ENCODE measurements at regions not wholly inside any gene's neighbourhood (a gene's known extent, or its start where the extent isn't known, plus 50 kb on each side); places are given as distances from the start of the nearest gene placed in this dataset.

DNA sequence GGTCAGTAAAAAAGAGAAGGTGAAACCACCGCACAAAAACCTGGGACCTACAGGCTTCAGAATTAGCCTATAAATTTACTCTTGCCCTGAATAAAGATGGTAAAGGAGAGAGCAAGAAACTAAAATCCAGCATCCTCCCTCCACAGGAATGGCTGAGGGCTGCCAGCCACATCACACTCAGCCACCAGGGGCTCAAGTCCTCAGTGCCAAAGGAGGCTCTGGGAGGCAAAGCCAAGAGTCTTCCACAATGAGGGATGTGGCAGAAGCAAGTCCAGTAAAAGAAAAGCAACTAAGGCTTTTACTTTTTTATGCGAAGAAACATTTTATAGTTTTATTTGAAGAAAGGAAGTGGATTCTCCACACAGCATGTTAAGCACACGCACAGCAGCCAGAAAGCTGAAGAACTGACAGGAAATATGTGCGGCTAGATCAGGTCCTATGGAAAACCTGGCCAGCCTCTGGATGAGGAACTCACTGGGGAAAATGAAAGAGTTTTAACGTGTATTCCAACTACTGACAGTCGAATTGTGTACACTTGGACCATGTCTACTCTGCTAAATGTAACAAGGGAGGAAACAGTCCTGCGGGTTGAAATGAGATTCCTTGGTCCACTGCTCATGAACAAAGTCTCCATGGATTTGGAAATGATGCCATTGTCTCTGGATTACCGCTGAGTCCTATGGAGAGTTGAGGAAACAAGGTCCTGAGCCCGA is 219.4 kb upstream of the SSTR4 start:
- TF ChIP-seq CTCF (IDR thresholded peaks at IDR 0.05; ENCODE audit: poor library complexity) (peak; percentile 25), EZH2 (IDR thresholded peaks at IDR 0.05; ENCODE audit: borderline replicate concordance) (no peak)
- H3K9me3 ChIP-seq (ENCODE audit: low read depth): no peaks in the 10 kb centered on the region
- no peak overlapping the region for H3K4me3 ChIP-seq
- no peaks in the 10 kb centered on the region for H3K9me2 ChIP-seq (replicated peaks; ENCODE audit: insufficient read depth)
- no peak overlapping the region for H2AFZ ChIP-seq
- H4K20me1 ChIP-seq (ENCODE audit: insufficient read depth, poor library complexity, severe bottlenecking): no peaks in the 10 kb centered on the region
- no peaks in the 10 kb centered on the region for H3K36me3 ChIP-seq (replicated peaks; ENCODE audit: insufficient read depth, low read depth)
- no peaks in the 10 kb centered on the region for H3K27me3 ChIP-seq
- DNase-seq (ENCODE audit: low spot score): no peak
- peak overlapping the region; percentile 9 for H3K27ac ChIP-seq
- WGBS (ENCODE audit: low lambda C conversion rate, missing lambda C conversion rate): 82% methylated on average over 9 of the region's 9 CpGs
- peaks cover 16% of the 10 kb centered on the region for H3K4me1 ChIP-seq (ENCODE audit: insufficient read depth)
- no peaks in the 10 kb centered on the region for H3K79me2 ChIP-seq
- no peak overlapping the region for H3K4me2 ChIP-seq

DNA sequence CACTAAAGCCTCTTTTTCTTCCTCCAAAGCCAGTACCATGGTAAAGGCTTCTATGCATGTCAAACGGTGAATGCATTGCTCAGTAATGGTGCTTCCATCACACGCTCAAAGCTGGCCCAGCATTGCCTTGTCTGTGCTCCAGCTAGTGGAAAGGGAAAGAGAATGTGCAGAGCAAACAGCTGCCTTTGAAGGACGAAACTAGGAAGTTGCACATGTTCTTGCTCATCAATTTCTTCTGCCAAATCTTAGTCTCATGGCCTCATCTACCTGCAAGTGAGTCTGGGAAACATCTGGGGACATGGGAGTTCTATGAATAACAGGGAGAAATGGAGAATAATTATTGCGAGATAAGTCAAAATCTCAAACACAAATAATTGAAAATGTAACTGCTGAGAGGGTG is 216.5 kb upstream of the SSTR4 start:
- no peaks in the 10 kb centered on the region for H4K20me1 ChIP-seq (ENCODE audit: insufficient read depth, poor library complexity, severe bottlenecking)
- H3K9me3 ChIP-seq (ENCODE audit: low read depth): no peaks in the 10 kb centered on the region
- peaks cover 23% of the 10 kb centered on the region for H3K4me1 ChIP-seq (ENCODE audit: insufficient read depth)
- H3K4me2 ChIP-seq: no peak overlapping the region
- H3K27me3 ChIP-seq: no peaks in the 10 kb centered on the region
- H3K9me2 ChIP-seq (replicated peaks; ENCODE audit: insufficient read depth): no peaks in the 10 kb centered on the region
- no peak for DNase-seq (ENCODE audit: low spot score)
- H3K36me3 ChIP-seq (replicated peaks; ENCODE audit: insufficient read depth, low read depth): no peaks in the 10 kb centered on the region
- no peak overlapping the region for H3K4me3 ChIP-seq
- H3K27ac ChIP-seq: peak overlapping the region; percentile 15
- TF ChIP-seq EZH2 (IDR thresholded peaks at IDR 0.05; ENCODE audit: borderline replicate concordance) (no peak), EZH2phosphoT487 (IDR thresholded peaks at IDR 0.05; ENCODE audit: low read depth, severe bottlenecking, unreplicated experiment) (no peak), CTCF (IDR thresholded peaks at IDR 0.05; ENCODE audit: poor library complexity) (no peak)
- no peaks in the 10 kb centered on the region for H3K79me2 ChIP-seq
- WGBS (ENCODE audit: low lambda C conversion rate, missing lambda C conversion rate): 82% methylated on average over 4 of the region's 4 CpGs
- no peak overlapping the region for H2AFZ ChIP-seq

GRCh38 chr20:22819112-22819511 is 216.0 kb upstream of the SSTR4 start:
- Histone ChIP-seq H3K9me2 (replicated peaks; ENCODE audit: insufficient read depth) (no peaks in the 10 kb centered on the region), H3K27ac (peak overlapping the region; percentile 15), H3K36me3 (replicated peaks; ENCODE audit: insufficient read depth, low read depth) (no peaks in the 10 kb centered on the region), H3K4me3 (no peak overlapping the region), H3K79me2 (no peaks in the 10 kb centered on the region), H3K4me2 (no peak overlapping the region), H3K27me3 (no peaks in the 10 kb centered on the region), H3K9me3 (ENCODE audit: low read depth) (no peaks in the 10 kb centered on the region), H4K20me1 (ENCODE audit: insufficient read depth, poor library complexity, severe bottlenecking) (no peaks in the 10 kb centered on the region), H2AFZ (no peak overlapping the region), H3K4me1 (ENCODE audit: insufficient read depth) (peaks cover 23% of the 10 kb centered on the region)
- DNase-seq (ENCODE audit: low spot score): peak; percentile 19
- WGBS (ENCODE audit: low lambda C conversion rate, missing lambda C conversion rate): 70% methylated on average over 4 of the region's 4 CpGs
- TF ChIP-seq EZH2phosphoT487 (IDR thresholded peaks at IDR 0.05; ENCODE audit: low read depth, severe bottlenecking, unreplicated experiment) (no peak), CTCF (IDR thresholded peaks at IDR 0.05; ENCODE audit: poor library complexity) (no peak), EZH2 (IDR thresholded peaks at IDR 0.05; ENCODE audit: borderline replicate concordance) (no peak)

Measured in hepatocyte (in vitro differentiated cells).